Mucosa of gallbladder (tissue), 1 donor: ENCODE measurements at regions not wholly inside any gene's neighbourhood (a gene's known extent, or its start where the extent isn't known, plus 50 kb on each side); places are given as distances from the start of the nearest gene placed in this dataset.
A peak's percentile ranks its signal among the peaks of the same experiment; 100 is the strongest.

Experiments
- DNase-seq: peaks from one replicate; pipeline ENCODE4 v3.0.0-alpha.2; 2020; ENCODE audit warnings: low spot score
- donor health status: DM: no; HTN: no; CAD: no.

DNA sequence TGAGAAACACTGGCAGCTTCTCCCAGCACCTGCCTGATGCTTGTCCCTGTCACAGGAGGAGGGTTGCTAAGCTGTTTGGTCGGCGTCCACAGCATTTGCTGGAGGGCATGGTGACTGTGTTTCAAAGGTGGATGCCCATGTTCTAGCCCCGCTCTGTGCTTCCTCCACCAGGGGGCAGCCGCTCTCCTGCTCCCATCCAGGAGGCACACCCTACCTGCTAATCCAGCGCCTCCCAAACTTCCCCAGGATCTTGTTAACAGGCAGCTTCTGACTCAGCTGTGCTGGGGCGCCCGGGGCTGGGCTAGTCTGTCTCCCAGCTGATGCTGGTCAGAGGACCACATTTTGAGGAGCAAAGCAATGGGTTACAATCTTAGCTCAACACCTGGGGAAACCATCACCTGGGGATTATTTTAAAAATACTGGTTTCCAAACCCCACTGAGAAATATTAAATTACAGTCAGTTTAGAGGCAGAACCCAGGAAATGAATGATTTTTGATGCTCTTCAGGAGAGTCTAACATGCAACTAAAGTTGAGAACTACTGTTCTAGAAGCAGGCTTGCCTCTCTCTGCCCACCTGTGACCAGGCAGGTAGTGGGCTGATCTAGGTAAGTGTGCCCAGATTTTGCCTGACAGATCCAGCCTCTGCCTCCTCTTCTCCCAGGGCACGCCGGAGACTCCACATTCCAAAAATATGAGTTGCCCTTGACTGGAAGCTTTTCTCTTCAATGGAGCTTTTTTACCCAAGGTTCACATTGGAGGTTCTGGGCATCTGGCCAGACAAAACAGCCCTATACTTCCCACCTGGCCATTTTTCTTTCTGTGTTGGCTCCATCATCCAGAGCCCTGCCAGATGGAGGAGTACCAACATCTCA lies 92.7 kb upstream of the GPR26 start:
- DNase-seq, result peak; percentile 52

DNA sequence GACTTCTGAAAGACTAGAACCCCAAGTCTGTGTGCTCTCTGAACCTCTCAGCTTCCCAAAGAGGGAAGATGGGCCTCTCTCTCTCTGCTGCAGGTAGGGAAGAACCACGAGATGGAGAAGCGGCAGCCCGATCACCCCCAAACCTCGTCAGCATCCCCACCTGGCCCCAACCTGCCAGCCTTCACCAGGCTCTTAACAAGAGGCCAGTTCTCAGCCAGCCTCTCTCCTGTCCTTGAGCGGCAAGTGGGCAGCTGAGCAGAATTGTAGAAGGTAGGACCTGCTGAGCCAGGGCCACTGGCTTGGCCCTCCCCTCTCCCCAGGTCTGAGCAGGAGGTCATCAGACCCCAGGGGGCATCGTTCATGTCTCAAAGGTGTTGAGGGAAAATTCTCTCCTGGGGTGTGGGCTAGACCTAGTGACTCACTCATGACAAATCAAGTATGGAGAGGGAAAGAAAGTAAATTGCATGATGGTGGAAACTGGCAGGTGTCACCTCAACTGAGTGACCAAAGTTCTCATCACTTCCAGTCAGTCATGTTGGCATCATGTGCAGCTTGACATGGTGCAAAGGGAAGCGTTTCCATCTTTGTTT lies 92.0 kb upstream of the GPR26 start:
- DNase-seq, result no peak

DNA sequence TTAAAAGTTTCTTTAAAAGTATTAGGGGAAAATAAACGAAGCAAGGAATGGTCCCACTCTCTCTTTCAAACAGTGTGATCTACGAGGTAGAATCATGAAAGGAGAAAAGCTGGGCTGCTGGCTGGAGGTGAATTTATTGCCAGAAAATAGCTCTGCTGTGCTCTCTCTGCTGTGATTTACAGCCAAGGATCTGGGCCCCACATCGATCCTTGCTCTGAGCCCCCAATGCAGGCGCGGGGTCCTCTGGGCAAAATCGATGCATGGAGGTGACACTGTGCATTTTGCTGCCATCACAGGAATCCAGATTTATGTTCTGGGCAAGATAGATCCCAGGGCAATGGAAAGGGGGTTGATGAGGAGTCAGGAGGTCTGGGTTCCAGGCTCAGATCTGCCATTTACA lies 91.0 kb upstream of the GPR26 start:
- no peak for DNase-seq

DNA sequence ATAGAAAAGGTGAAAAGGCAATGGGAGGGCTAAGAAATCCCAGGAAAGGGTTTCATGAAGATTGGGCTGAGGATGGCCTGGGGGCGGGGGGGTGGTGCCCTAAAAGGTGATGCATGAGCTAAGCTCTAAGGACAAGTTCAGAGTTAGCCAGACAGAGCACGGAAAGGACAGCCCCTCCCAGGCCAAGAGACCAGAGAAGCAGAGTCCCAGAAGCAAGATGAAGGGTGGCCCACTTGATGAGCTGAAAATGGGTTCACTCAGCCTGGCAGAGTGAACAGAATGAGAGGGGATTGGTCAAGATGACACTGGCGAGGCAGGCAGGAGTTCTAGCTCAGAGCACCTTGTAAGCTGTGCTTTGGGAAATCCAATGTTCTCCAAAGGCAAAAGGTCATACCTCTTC lies 89.4 kb upstream of the GPR26 start:
- DNase-seq, result no peak

DNA sequence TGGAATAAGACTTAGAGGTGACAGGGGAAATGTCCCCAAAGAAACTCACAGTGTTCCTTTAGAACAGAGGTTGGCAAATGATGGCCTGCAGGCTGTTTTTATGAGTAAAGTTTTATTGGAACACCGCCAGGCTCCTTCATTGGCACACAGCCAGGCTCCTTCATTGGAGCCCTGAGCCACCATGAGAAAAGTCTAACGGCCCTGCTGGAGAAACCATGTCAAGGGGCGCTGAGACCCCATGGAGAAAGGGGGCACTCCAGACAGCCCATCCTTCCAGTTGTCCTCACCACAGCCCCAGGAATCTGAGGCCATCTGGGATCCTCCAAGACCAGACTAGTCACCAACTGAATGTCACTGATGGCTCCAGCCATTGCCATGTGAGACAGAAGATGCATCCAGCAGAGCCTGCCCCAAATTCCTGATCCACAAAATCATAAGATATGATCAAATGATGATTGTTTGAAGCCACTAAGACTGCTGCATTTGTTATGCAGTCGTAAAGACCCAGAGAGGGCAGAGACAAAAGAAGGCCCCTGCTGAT lies 88.2 kb upstream of the GPR26 start:
- no peak for DNase-seq

DNA sequence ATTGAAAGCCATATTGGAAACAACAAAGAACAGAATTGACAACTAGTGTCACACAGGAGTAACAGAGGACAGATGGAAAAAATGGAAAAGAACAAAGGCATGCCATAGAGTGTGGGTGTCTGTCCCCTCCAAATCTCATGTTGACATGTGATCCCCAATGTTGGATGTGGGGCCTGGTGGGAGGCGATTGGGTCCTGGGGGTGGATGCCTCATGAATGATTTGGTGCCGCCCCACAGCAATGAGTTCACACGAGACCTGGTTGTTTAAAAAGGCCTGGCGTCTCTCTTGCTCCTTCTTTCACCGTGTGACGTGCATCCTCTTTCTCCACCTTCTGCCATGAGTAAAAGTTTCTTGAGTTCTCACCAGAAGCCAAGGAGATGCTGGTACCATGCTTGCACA lies 87.4 kb upstream of the GPR26 start:
- DNase-seq, result no peak

DNA sequence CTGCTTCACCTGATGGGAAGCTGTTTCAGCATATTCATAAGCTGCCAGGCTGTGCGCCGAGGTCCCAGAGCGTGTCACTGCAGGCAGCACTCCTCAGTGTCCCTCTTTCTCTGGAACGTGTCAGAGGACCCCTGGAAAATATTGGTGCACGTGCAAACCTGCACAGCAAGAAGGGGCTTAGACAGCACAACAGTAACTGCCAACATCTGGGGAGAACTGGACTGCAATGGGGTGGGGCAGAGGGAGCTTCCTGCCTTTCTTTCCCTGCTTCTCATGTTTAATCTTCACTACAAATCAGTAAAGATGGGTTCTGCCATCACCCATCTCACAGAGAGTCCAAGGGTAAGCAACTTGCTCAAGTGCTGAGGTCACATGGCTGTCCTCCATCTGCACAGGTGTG lies 86.5 kb upstream of the GPR26 start:
- DNase-seq, result no peak

DNA sequence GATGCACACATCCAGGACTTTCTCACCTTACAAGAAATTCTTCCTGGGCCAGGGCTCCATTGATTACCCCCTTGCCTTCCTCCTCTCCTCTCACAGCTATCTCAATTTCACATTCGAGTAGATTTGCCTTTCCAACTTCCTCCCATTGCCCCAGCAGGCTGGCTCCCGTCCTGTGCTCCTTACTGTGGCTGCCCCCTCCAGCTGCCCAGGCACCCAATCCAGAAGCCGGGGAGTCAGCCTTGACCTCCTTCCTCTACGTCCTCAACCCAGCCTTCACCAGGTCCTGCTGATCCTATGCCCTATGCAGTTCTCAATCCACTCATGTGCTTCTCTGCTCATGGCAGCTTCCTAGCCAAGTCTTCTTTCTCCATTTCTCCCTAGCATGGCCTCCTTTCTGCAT lies 85.7 kb upstream of the GPR26 start:
- DNase-seq, result no peak

DNA sequence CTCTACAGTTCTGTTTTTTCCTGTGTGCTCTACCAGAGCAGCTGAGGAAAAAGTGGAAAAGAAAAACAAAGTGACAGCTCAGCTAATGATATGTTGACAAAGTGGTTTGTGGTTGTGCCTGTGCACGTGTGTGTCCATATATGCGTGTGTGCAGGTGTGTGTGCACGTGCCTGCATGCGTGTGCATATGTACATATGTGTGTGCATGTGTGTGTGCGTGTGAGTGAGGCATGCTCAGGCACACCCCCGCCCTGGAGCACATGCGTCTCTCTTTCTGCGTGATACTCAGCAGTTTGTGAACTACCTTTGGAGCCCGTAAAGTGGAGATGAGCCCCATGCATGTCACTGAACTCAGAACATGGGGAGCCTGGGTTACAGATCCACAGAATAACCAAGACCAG lies 84.5 kb upstream of the GPR26 start:
- no peak for DNase-seq

DNA sequence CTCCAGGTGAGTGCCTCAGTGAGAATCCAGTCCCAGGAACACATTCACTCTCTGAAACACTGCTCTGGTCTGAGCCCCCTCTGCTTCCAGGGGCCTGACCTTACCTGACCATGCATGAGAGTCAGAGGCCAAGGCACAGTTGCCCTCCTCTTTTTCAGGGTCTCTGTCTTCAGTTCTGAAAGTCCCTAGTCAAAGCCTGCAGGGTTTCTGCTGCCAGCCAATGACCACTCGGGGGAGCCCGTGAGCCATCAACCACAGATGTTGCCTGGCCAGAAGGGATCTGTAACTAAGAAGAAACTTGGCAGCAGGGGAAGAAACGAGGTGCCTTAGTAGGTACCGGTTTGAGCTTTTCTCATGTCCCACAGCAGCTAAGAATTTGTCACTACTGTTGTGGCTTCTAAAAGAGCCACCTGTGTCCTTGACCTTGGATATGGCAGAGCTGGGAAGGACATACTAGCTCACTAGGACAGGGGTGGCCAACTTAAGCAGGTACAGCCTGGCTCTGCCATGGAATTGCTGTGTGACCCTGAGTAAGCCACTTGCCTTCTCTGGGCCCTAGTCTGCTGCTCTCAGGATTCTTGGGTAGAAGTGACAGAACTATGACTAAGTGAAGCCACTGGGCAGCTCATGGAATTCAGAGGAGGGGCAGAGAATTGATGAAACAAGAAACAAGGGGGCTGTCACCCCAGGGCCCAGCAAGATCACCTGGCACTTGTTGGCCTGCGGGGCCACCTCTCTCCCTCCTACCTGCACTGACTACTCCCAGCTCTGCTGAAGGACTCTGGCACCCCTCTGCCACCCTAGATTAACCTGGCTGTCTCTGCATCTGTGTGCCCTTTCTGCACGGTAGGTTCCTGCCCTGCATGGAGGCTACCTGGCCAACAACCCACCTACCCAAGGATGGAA lies 83.8 kb upstream of the GPR26 start:
- DNase-seq, result peak; percentile 74

DNA sequence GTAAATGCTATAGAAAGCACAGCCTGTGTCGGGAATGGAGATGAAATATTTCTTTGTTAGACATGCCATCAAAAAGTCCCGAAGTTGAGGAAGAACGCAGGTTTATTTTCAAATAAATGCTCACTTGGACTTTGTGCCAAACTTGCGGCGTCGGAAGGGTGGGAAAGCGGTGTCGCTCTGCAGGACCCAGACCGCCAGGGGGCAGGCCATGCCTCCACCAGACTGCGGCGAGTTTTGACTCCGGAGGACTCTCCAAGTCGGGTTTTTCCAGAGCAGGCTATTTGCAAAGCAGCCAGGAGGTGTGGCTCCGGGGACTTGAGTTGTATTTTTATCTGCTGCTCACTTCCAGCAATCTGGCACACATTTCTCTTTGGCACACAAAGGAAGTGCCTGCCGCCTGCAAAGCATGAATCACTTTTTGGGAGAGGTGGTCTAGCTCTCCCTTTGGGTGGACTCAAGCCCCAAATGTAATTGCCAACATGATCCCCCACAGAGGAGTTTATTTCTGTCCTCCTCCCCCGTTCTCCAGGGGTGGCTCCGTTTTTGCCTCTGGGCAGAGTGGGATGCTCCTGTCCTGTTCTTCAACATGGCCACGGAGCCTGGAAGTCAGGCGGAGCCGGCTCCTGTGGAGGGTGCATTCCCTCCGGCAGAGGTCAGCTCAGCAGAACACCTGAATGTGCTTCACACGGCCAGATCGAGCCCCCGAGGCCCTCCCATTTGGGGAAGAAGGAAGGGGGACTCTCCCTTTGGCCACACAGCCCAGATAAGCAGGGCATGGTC lies 82.3 kb upstream of the GPR26 start:
- DNase-seq, result peak; percentile 81

DNA sequence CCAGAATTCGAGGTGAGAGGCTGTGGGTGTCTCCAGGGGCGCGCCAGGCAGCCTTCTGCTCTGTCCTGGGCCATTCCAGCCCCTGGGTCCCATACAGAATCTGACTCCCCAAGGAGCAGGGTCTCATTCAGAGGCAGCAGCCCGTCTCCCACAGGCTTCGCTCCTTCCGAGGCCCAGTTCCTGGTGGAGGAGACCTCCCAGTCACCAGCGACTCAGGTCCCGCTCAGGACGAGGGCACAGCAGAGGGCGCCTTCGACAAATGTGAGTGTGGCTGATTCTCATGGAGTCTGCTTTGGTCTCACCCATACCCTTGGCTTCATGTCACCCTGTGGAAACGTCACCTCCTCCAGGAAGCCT lies 81.8 kb upstream of the GPR26 start:
- no peak for DNase-seq

DNA sequence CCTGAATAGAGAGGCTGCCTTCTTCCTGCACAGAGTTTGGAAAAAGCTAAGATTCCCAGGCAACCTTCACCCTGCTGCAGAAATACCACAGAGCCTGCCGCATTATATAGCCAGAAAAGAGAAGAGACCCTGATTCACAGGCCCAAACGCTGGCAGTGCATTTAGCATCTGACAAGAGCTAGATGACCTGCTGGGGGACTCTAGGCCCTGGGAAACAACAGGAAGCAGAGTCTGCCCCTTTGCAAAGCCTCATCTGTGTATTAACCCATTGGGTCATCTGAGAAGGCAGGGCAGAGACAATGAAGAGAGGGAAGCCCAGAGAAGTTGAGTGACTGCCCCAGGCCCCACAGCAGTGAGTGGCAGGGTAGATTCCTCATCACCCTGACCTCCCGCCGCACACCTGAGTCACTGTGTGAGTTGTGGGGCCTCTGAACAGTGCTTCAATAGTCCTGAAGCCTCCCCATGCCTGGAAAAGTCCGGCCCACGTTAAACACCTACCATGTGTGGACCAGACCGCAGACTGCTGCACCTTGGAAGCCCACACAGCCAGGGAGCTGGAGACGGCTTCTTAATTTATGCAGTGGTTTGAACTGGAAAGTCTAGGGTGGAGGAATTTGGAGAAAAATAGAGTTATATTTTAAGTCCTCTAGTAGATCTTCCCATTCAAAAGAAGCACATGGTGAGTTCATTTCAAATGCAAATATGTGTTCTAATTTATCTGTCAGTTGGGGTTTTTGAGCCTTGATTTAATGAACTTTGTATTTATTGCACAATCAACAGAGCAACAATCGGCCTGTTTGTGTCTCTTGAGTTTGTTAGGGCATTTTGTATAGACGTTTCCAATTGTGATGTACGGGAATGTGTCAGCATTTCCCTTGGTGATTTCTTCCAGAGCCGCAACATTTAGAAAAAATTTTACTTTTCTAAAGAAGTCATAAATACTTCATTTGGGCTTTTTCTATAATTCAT lies 80.4 kb upstream of the GPR26 start:
- DNase-seq, result no peak

DNA sequence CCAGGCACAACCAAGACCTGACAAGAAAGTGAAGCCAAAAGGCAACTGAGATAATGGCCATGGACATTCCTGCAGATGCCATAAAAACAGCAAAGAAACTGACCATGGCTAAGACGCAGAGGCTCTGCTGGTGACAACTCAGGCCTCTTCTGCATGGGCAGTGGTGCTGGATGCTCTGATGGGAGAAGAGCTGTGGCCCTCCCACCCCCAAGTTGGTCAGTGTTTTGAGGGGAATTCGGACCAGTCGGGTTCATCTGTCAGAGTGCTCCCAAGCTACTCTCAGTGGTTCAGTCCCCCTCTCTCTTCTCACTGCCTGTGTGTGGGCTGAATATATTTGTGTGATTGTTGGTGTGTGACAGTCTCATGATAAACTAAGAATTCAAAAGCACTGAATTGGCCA lies 79.0 kb upstream of the GPR26 start:
- DNase-seq, result no peak

DNA sequence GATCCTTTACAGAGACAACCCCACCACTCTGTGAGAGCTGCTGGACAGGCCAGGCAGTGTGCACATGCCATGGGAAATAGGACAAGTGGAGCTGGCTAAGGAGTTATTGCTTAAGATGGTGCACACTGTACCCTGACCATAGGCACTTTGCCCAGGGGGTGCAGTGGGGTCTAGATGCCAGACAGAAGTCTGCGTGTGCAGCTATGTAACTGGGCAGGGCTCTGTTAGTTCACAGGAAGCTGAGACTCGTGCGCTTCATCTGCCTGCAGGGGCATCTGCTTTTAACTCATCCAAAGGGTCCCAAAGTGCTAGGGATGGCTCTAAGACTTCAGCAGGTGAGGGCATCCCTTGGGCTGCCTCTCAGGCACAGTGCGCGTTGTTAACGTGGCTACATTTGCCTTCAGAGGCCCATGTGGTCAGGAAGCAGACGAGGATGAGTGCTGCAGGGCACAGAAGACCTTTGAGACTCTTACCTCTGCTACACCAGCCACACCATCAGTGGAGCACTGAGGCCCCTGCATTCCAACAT lies 77.7 kb upstream of the GPR26 start:
- DNase-seq, result no peak

DNA sequence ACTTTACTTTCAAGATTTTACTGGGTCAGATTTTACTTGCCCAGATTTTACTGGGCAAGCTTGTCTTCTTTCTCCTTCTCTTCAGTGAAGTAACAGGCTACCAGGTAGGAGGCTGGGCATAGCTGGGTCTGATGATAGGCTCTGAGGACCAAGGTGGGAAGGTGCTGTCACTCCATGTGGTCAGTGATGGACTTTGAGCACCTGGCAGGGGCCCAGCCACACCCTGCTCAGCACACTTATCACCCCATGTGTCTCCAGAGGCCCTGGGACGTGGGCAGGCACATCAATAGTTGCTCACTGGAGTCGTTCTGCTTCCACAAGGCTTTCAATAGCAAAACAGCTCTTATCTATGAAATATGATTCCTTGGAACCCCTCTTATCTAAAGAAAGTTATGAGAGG lies 70.5 kb upstream of the GPR26 start:
- DNase-seq, result peak; percentile 72

DNA sequence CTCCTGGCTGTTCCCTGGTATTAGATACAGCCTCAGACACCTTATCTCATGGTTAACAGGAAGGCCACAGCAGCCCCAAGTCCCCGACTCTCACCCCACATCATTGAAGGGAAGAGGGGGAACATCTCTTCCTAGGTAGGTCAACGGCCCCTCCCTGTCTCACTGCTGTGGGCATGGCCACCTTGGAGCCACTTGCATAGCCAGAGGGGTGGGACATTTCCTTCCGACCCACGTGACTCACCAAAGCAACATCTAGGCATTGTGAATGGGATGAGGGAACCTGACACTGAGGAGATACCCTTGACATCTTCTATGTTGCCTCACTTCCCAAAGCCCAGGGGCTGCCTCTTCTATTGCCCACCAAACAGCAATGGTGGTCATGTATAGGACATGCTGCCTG lies 68.5 kb upstream of the GPR26 start:
- DNase-seq, result no peak

DNA sequence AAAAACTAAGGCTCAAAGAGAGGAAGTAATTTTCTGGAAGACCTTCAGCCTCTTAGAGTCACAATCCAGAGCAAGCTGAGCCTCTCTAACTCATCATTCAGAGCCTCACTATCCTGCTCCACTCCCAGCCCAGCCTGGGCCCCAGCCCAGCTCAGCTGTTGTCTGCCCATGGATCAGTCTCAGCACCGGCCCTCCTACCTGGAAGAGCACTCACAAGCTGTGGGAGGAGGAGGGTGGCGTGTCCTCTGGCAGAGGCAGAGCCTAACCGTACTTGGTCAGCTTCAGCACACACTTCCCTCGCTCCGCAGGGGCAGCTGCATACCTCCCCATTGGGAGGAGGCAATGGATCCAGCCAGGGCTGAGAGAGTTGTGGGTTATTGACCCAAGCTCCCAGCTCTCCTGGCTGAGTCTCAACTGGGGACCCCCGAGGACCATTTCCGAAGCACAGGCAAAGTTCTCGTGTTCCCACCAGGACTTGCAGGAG lies 66.7 kb upstream of the GPR26 start:
- DNase-seq, result no peak

DNA sequence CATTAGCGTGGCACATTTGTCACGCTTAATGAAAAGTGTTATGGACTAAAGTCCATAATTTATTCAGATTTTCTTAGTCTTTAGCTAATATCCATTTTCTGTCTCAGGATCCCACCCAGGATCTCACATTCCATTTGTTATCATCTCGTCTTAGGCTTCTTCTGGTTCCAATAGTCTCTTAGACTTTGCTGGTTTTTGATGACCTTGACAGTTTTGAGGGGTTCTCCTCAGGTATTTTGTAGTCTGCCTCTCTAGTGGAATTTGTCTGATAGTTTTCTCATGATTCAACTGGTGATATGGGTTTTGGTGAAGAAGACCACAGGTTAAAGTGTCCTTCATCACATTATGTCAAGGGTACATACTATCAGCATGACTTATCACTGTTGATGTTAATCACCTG lies 66.0 kb upstream of the GPR26 start:
- no peak for DNase-seq

DNA sequence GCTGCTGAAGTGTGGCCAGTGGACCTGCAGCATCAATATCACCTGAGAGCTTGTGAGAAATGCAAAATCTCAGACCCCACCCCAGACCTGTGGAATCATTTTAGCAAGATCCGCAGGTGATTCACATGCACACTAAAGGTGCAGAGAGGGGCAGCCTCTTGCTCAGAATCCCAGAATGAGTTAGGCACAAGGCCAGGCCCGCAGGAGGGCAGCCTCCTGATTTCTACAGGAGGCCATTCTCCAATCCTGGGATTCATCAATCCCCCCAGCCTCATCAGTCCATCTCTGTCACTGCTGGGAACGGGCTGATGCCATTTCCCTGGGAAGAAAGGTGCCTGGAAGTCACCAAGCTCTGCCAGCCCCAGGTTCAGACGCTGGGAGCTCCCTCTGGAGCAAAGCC lies 63.0 kb upstream of the GPR26 start:
- no peak for DNase-seq
